Activated CD8-positive, alpha-beta memory T cell treated with anti-CD3 and anti-CD28 coated beads, Interleukin-2, amount 50 U/mL, for 24 hours (primary cell): ENCODE measurements at regions not wholly inside any gene's neighbourhood (a gene's known extent, or its start where the extent isn't known, plus 50 kb on each side); places are given as distances from the start of the nearest gene placed in this dataset.

Experiments used
- DNase-seq: peaks from one replicate; pipeline ENCODE4 v3.0.0-alpha.2; 2020; ENCODE audit errors: extremely low read depth

GRCh38 chr15:77764095-77764494 lies 131.4 kb upstream of the LINGO1 start:
- DNase-seq, result no peak

DNA sequence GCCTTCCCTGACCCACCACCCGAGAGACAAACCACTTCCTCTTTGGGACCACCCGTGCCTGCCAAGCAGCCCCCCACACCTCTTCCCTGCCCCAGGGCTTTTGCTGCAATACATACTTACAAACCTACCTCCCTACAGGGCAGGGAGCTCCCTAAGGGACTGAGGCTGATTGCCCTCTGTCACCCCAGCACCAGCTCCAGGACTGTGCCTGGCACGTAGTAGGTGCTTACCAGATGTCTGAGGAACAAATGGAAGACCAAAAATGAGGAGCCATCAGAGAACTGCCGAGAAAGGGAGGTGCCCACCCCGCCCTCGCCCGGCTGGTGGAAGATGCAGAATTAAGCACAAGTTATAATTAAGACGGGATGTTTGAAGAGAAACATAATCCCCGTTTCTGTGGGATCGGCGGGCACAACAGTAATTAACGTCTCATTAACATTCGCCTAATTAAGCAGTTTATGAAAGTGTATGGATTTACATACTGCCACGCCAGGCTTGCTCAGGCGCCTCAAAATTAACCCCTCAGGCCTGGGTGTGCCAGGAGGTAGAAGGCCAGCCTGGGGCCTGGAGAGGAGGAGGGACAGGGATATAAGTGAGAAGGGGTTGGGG lies 130.1 kb upstream of the LINGO1 start:
- no peak for DNase-seq

GRCh38 chr15:77759896-77760592 lies 127.3 kb upstream of the LINGO1 start:
- DNase-seq, result no peak

GRCh38 chr15:77753939-77754338 lies 121.2 kb upstream of the LINGO1 start:
- no peak for DNase-seq

DNA sequence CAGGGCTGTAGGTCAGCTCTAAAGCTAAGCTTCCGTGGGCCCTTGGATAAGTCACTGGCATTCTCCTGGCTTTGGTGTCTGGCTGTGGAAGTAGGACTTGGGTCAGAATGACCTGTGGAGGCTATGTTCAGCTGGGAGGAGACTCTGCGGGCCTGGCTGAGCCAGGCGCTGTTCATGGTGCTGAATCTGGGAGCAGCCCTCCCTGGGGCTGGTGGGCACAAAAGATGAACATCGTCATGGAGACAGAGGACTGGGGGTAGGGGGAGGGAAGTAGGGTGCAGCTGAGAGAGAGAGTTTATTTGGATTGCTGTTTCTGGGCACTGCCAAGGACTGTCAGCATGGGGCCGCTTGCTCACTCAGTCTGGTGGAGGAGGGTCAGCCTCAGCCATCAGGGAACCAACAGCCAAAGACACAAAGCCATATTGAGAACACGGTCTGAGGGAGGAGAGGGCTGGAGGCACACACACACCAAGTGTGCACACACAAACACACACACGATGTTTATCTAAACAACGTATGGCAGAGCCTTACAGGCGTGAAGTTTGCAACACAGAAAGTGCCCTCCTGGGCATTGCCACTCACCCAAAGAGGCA lies 120.7 kb upstream of the LINGO1 start:
- DNase-seq, result no peak

- DNase-seq, result no peak
Measured at GRCh38 chr15:77749998-77750540, 117.4 kb upstream of the LINGO1 start.

- DNase-seq, result no peak
Measured at GRCh38 chr15:77749236-77749997, 116.7 kb upstream of the LINGO1 start.

DNA sequence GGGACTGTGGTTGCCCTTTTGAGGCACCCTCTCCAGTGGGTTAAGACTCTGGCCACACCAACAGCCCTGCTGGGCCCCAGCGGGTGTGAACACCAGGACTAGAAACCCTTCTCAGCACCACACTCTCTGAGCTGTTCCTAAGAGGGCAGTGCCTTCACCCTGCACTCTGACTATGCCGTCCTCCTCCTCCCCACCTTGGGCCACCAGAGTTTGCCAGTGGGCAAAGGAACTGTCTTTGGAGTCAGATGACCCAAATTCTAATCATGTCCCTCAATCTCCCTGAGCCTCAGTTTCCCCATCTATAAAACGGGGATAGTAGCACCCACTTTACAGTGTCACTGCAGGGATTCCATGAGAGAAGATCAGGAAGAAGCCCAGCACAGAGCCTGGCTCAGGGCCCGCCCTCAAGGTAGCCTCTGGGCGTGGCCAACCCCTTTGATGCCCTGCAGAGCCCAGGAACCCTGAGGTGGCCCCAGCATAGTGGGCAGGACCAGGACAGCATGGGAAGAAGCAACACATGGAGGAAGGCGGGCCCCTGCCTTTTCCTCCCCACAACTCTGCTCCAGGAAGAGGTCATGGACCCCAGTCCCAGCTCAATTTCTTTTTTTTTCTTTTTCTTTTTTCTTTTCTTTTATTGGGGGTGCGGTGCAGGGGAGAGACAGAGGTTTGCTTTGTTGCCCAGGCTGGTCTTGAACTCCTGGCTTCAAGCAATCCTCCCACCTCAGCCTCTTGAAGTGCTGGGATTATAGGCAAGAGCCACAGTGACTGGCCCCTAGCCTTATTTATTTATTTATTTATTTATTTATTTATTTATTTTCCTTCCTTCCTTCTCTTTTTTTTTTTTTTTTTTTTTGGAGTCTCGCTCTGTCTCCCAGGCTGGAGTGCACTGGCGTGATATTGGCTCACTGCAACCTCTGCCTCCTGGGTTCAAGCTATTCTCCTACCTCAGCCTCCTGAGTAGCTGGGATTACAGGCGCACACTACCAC lies 115.7 kb upstream of the LINGO1 start:
- DNase-seq, result no peak

DNA sequence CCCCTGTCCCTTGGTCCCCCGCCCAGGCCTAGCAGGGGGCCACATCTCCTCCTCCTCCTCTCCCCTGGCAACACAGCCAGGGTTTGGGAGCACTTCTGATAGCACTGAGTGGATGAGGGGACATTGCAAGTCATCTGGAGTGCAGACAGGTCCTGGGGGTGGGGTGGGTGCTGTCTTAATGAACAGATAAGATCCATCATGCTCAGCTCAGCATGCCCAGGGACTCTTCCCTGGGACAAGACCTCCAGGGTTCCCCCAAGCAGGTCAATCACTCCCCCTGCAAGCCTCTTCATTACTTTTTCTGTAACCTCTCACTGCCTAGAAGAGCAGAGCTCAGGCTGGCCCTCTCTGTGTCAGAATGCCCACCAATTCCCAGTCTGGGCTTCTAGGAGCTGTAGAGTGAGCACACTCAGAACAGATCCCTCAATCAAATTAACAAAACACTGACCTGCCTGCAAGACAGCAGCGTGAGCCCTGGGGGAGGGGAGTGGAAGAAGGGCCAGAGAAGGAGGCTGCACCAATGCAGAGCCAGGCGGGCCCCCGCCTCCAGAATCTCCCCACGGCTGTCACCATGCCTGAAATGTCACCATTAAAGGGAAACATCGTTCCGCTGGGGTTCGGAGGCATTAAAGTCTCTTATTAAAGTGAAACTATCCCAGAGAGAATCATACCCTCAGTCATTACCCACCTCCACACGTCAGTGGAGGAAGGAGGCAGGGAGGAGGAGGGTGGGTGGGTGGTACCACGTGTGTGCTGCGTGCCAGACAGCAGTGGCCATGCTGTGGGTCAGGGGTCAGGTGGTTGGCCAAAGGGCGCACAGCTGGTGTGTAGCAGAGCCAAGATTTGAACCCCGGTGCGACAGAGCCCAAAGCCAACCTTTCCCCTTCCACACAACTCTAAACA lies 114.7 kb upstream of the LINGO1 start:
- DNase-seq, result no peak

DNA sequence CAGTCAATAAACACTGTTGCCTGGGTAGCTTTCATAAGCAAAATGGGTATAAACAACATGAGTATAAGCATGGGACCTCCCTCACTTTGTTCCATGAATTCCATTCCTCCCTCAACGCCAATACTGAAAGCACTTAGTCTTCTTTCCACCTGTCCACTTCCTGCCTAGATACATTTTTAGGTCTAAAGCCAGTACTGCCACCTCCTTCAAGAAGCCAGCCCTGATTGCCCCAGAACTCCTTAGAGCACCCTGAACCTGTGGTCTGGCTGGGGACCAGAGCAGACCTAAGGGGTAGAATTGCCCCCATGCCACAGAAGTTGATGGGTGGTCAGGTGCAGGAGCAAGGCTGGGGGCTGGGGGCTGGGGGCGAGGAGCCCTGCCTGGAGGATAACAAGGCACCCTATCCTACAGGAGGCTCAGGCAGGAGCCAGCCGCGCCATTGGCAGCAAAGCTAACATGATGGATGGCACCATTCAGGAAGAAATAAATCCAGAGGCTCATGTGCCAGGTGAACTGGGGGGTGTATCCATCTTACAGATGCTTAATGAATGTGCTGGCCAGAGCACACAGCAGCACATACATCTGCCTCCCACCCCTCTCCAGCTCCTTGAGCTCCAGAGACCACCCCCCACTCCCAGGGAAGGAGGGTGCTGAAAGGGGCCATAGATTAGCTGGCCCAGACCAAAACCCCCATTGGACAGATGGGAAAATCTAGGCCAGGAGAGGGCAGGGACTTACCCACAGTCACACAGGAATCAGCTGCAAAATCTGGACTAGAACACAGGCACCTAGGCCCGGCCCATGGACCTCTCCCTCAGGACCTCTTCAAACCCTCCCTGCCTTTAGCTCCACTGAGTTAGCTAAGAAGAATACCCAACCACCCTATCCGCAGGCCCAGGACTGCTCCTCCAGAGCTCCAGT lies 113.8 kb upstream of the LINGO1 start:
- no peak for DNase-seq

DNA sequence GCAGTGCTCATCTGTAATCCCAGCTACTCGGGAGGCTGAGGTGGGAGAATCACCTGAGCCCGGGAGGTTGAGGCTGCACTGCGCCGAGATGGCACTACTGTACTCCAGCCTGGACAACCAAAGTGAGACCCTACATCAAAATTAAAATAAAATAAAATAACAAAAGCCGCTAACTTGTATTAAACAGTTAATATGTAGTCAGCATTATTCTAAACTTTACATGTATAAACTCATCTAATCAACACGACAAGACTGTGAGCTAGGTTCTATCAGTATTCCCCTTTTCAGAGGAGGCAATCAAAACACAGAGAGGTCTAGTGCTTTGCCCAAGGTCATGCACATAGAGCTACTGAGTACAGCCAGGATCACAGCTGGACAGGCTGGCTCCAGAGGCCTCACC lies 111.7 kb upstream of the LINGO1 start:
- DNase-seq, result no peak

- DNase-seq, result no peak
Measured at GRCh38 chr15:77742570-77742969, 109.9 kb upstream of the LINGO1 start.

GRCh38 chr15:77742127-77742526 lies 109.4 kb upstream of the LINGO1 start:
- DNase-seq, result no peak

- no peak for DNase-seq
Measured at GRCh38 chr15:77741106-77741505, 108.4 kb upstream of the LINGO1 start.

- no peak for DNase-seq
Measured at GRCh38 chr15:77739591-77740378, 107.1 kb upstream of the LINGO1 start.

GRCh38 chr15:77738441-77739302 lies 106.0 kb upstream of the LINGO1 start:
- DNase-seq, result no peak

DNA sequence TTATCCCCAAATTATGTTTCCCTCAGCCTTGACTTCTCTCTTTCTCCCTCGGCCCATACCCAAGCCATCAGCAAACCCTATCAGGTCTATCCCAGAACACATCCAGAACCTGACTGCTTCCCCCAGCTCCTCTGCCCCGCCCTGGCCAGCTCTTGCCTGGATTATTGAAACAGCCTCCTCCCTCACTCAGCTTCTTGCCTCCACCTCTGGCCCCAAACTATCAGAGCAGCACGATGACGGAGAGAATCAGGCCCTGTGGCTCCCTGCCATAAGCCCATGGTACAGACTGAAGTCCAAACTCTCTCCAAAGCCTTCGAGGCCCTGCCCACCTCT lies 105.3 kb upstream of the LINGO1 start:
- DNase-seq, result no peak
